GM18520 (cell line): ENCODE measurements at regions not wholly inside any gene's neighbourhood (a gene's known extent, or its start where the extent isn't known, plus 50 kb on each side); places are given as distances from the start of the nearest gene placed in this dataset.

ENCODE experiments used
- ATAC-seq: cut with Tn5 transposase; IDR thresholded peaks from one replicate; pipeline ENCODE4 v1.9.1; 2021; ENCODE audit not compliant: unreplicated experiment

GRCh38 chr2:16181062-16181740, 240.9 kb downstream of the MYCN start:
- ATAC-seq, result no peak

GRCh38 chr2:16180631-16181030, 240.3 kb downstream of the MYCN start:
- ATAC-seq, result no peak

- no peak for ATAC-seq
Observed at GRCh38 chr2:16179701-16180416, 239.5 kb downstream of the MYCN start.

- no peak for ATAC-seq
Observed at GRCh38 chr2:16178551-16179130, 238.3 kb downstream of the MYCN start.

- ATAC-seq, result no peak
Observed at GRCh38 chr2:16177671-16178180, 237.4 kb downstream of the MYCN start.

- no peak for ATAC-seq
Observed at GRCh38 chr2:16176971-16177480, 236.7 kb downstream of the MYCN start.

- no peak for ATAC-seq
Observed at GRCh38 chr2:16175247-16175825, 235.0 kb downstream of the MYCN start.

- ATAC-seq, result no peak
Observed at GRCh38 chr2:16174693-16175045, 234.3 kb downstream of the MYCN start.

GRCh38 chr2:16173893-16174692, 233.7 kb downstream of the MYCN start:
- no peak for ATAC-seq

- ATAC-seq, result no peak
Observed at GRCh38 chr2:16172324-16173175, 232.2 kb downstream of the MYCN start.

GRCh38 chr2:16171425-16171920, 231.1 kb downstream of the MYCN start:
- no peak for ATAC-seq

- no peak for ATAC-seq
Observed at GRCh38 chr2:16170675-16171424, 230.5 kb downstream of the MYCN start.

GRCh38 chr2:16169381-16169960, 229.1 kb downstream of the MYCN start:
- no peak for ATAC-seq

- ATAC-seq, result no peak
Observed at GRCh38 chr2:16168506-16169264, 228.3 kb downstream of the MYCN start.

- ATAC-seq, result no peak
Observed at GRCh38 chr2:16167870-16168426, 227.6 kb downstream of the MYCN start.

GRCh38 chr2:16167451-16167861, 227.1 kb downstream of the MYCN start:
- ATAC-seq, result no peak

GRCh38 chr2:16166327-16166981, 226.1 kb downstream of the MYCN start:
- ATAC-seq, result no peak
